Dedifferentiated amniotic fluid mesenchymal stem cell (primary cell): ENCODE measurements at regions not wholly inside any gene's neighbourhood (a gene's known extent, or its start where the extent isn't known, plus 50 kb on each side); places are given as distances from the start of the nearest gene placed in this dataset.
"Not testable (repeated sequence)": the region's sequence is repeated elsewhere in the genome, so short reads cannot be mapped to it uniquely, and the experiment has no call there.

Source experiments
- DNase-seq: peaks from one replicate; pipeline ENCODE4 v3.0.0-alpha.2; 2016; ENCODE audit errors: extremely low spot score

DNA sequence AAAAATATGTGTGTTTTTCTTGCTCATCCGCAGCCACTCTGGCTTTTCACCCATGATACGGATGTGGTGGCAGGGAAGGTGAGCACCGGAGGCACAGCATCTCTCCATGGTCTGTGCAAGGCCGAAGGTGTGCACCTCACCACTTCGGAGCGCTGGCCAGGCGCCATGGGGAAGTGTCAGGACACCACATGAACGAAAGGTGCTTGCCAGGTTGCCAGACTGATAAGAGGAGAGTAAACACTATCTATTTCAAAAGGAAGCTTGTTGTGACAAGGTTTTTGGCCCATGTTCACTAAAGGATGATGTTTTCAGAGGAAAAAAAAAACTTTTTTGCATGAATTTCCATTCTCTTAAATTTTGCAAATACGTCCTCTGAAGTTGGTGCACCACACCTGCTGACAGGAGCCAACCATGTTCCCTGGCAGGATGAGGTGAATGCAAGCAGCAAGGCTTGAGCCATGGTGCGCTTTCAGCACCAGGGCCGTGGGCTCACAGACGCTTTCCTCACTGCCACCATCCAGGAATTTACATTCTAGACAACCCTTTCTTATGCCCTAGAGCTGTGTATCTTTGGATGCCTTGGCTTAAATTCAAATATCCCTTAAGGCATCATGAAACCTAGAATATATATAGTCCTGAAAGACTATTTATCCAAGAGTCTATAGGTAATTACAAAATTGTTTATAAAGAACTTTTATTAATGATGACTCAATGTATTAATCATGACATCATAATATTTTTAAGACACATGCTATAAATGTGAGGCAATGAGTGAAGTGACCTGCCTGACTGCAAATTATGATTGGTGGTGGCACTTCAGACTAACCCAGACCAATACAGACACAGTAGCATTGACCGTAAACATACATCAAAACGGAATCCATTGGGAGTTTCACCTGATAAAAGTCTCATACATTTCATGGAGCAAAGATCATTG lies 234.5 kb downstream of the TFAP2A start:
- DNase-seq, result no peak

DNA sequence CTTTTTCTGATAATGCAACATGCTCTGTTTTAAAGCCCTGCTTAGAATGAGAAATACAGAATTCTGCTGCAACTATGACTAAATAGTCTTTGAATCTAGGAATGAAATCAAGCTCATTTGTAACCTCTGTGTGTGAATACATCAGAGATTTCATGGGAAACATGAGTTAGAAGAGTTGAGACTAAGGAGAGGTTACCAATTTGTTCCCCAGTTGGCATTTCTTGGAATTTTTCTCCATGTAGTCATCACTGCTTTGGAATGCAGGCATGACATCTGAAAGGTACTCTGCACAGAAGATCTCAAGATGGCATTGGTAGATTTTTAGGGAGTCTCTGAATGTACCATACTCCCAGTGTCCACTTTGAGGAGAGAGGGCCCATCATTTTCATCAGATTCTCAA lies 237.2 kb downstream of the TFAP2A start:
- DNase-seq, result no peak

DNA sequence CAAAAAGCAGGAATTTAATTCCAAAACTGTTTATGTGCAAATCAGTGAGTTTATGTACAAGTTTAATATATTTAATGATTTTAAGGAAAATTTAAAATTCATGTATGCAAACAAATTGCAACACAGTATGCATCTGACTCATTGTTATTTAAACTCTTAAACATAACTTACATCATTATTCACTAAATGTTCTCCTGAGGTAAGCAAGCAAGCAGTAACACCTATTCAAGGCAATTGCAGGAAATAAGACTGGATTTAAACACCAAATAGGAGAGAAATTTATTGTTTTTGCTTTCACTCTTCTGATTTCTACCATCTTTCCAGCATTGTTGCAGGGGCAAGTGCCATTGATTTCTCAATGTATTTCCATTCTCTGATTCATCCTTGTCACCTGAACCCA lies 239.5 kb downstream of the TFAP2A start:
- DNase-seq, result peak; percentile 32

DNA sequence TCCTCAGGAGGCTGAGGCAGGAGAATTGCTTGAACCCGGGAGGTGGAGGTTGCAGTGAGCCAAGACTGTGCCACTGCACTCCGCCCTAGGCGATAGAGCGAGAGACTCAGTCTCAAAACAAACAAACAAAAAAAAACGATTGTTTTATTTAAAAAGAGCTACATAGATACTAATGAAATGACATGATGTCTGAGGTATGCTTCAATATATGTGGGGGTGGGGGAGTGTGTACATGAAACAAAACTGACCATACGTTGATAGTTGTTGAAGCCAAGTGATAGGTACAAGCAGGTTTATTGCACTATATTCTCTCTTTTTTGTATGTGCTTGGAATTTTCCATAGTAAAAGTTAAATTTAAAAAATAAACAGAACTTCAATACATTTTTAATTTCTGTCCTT lies 240.1 kb downstream of the TFAP2A start:
- no peak for DNase-seq

DNA sequence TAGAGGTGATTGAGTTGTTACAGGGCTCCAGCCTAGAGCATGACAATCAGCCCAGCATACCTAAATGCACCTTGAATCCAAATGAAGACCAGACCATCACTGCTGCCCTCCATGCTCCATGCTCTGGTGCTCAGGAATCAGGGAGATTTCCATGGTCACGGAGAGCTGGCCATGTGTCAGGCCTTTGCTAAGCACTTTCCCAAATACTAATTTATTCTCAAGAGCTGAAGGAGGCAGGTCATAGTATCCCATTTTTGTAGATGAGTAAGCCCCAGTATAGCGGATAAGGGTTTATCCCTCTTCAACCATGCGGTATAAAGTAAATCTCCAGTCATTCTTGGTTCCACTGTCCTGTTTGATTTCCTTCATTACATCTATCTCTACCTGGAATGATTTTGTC lies 240.8 kb downstream of the TFAP2A start:
- no peak for DNase-seq

DNA sequence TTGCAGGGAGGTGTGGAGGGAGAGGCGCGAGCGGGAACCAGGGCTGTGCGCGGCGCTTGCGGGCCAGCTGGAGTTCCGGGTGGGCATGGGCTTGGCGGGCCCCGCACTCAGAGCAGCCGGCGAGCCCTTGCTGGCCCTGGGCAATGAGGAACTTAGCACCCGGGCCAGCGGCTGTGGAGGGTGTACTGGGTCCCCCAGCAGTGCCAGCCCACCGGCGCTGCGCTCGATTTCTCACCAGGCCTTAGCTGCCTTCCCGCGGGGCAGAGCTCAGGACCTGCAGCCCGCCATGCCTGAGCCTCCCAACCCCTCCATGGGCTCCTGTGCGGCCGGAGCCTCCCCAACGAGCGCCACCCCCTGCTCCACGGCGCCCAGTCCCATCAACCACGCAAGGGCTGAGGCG lies 243.2 kb downstream of the TFAP2A start:
- not testable (repeated sequence) for DNase-seq

DNA sequence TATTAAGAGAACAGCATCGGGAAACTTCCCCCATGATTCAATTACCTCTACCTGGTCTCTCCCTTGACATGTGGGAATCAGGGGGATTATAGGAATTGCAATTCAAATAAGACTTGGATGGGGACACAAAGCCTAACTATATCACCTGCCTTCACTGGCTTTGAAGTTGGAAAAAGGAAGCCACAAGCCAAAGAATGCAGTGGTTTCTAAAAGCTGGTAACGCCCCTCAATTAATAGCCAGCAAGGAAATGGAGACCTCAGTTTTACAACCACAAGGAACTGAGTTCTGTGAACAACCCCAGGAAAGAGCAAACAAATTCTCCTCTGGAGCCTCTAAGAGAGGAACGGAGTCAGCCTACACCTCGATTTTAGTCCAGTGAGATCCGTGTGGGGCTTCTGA lies 244.1 kb downstream of the TFAP2A start:
- no peak for DNase-seq

DNA sequence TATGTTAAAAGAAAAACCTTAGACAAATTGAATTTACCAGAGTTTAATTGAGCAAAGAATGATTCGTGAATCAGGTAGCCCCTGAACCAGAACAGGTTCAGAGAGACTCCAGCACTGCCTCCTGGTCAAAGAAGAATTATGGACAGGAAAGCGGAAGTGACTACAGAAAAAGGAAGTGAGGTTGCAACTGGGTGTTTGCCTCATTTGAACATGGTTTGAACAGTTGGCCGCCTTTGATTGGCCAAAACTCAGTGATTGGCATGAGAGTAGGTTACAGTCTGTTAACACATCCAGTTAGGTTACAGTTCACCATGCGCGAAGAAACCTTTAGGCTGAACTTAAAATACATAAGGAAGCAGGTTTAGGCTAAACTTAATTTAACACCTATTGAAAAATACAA lies 248.8 kb downstream of the TFAP2A start:
- DNase-seq, result no peak

DNA sequence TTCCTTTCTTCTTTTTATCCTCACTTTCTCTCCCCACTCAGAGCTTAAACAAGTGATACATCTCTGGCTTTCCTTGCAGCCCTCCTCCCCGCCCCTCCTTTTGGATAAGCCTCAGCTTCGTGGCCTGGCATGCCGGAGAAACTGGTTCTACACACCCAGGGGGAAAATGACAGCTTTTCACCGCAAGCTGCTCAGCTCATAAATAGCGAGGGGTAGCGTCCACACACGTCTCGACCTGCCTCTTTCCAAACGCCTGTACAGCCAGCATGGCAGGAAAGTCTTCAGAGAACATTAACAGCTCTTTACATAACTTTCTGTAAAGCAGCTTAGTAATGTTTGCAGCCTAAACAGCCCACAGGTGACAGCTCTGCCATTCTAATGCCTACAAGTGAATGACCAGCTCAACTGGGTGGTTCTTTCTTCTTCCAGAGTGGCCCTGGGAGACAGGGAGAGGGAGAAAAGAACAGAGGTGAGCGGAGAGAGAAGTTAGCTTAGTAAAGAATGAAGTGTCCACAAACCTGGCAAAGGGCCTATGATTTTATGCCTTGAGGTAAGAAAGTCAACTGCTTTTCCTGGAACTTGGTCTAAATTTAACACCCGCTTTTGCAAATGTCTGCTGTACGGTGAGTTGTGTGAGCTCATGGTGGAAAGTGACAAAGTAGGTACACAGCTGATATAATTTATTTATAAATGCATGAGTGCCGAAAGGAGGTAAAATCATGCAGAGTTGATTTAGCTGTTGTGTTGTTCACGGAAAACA lies 251.5 kb downstream of the TFAP2A start:
- no peak for DNase-seq

DNA sequence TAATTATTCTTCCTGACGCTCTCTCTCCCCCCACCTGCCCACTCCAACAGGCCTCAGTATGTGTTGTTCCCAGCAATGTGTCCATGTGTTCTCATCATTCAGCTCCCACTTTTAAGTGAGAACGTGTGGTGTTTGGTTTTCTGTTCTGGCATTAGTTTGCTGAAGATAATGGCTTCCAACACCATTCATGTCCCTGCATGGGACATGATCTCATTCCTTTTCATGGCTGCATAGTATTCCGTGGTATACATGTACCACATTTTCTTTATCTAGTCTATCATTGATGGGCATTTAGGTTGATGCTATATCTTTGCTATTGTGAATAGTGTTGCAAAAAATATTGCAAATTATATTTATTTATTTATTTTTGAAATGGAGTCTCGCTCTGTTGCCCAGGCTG lies 258.0 kb downstream of the TFAP2A start:
- DNase-seq, result no peak

DNA sequence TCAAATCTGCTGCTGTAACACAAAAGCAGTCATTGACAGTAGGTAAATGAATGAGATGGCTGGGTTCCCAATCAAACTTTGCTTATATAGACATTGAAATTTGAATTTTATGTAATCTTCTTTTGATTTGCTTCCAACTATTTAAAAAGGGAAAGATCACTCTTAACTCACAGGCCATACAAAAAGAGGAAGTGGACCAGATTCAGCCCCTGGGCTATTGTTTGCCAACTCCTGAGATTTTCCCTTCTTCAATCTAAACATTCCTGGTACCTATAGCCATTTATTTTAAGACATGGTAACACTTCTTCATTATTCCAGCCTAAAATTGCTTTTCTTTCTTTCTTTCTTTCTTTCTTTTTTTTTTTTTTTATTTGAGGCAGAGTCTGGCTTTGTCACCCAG lies 260.6 kb downstream of the TFAP2A start:
- no peak for DNase-seq

DNA sequence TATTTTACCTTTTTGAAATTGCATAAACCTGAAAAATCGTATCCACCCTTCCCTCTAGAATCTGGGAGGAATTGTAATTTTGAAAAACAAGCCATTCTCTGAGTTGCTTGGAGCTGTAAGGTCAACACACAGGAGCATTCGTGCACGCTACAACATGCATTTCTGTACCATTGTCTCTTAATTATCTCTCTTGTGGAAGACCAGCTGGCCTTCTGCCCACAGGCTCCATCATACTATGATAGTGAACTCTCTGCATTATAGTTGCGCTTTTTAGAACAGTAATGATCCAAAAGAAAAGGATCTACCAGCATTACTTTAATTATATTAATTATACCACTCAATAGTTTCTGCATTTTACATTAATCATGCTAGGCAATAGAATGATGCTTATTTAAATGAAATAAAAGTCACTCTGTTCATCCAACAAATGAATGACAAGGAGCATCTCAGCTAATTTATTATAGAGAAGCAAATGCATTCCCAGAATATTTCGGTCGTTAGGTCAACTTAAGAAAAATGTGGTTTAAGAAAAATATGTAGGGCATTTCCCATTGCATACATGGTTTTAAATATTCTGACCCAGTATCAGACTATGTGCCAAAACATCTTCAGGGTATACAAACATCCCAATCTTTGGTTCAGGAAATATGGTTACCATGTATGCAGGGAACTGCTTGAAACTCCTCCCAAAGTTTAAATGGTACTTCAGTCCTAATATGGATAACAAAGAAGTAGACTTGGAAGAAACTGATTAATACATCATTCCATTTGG lies 263.5 kb downstream of the TFAP2A start:
- DNase-seq, result peak; percentile 85

DNA sequence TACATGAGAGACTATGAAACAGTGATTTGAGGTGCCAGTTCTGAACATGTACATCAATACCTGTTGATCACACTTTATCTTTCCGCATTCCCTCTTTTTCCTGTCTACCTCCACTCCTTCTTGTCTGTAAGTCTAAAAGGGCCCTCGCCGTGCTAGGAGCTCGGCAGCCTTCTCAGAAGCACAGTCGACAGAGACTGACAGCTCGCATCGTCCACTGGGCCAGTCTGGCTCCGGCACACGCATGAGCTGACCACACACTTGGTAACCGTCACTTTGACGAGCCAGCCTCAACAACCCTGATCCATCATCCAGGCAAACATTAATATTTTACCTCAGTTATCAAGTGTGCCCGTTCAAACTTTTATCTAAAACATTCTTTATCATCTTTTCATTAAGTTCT lies 265.3 kb downstream of the TFAP2A start:
- no peak for DNase-seq

DNA sequence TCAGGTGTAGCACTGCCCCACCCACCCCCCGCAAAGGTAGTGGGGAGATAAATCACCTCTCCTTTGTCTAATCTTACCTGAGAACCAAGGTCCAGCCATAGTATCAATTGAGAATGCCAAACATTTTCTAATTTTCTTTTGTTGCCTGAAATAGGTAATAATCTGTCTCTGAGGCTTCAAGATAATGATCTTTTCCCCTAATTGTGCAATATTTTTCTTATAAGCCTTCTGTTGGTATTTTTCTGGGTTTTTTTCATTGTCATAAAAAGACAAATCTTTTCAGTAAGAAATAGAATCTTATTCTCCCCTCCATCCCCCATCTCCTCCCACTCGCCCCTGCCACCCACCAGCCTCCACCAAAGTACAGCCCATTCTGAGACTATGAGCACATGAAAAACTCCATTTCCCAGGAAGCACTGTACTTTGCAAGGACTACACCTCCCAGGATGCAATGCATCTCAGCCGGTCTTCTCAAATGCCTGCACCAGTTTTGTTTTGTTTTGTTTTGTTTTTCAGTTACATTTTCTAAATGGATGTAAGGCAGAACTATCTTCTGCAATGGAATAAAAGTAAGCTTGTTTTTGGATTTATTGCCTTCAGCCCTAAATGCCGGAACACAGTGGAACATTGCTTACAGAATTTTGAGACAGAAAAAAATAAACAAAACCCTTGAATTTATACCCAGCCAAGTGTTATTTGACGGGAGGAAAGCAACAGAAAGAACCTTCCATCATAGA lies 268.0 kb downstream of the TFAP2A start:
- DNase-seq, result peak; percentile 70

DNA sequence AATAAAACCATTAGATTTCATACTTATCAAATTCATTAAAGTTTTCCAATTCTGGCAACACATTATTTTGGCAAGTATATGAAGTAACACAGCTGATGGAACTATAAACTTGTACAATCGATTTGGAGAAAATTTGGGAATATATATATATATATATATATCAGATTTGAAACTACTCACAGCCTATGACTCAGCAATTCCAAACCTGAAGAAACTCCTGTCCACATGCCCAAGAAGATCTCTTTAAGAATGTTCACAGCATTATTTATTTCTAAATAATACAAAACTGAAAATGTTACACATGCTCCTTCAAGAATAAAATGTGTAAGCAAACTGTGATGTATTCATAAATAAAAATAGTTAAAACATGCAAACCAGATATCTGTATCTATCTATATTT lies 270.1 kb downstream of the TFAP2A start:
- peak; percentile 36 for DNase-seq

DNA sequence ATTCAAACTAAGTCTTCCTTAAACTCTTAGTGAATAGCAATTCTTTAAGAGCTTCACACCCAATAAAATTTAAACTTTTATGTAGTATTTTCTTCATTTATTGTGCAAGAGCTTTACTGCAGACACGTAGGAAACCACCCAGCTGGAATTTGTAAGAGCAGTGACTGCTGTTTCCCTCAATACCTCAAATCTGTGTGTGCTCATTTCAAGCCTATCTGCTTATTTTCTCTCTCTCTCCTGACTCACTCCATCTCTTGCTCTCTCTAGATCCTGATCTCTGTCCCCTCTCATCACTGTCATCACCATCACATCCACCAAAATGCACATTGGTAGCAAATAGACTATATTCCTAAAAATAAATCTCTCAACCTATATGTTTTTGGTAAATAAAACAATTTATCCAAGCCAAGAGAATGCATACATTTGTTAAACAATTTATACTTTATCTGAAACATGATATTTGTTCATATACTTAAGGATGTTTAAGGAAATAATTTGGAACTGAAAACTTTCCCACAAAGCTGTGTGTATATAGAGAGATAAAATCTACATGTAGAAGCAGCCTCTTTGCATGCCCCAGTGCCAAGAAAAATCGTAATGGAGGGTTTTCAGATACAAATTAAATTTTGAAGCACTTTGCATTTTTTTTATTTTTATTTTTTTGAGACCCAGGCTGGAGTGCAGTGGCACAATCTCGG lies 273.0 kb downstream of the TFAP2A start:
- DNase-seq, result peak; percentile 34

DNA sequence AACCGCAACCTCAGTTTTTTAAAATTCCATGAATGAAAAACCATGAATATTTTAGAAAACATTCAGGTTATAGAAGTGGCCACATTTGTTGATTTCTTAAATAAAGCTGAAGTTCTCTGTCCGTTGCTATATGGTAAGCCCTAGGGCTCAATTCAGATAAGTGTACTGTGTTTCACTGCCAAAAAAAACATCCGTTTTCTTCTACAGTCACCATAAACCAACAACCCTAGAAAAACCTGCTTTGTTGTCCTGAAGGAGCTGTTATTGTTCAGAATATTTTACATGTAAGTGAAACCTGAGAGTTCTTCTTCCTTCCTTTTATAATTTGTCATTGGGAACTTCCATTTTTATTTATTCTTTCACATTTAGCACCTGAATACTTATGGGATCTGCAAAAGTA lies 274.1 kb downstream of the TFAP2A start:
- DNase-seq, result peak; percentile 22

DNA sequence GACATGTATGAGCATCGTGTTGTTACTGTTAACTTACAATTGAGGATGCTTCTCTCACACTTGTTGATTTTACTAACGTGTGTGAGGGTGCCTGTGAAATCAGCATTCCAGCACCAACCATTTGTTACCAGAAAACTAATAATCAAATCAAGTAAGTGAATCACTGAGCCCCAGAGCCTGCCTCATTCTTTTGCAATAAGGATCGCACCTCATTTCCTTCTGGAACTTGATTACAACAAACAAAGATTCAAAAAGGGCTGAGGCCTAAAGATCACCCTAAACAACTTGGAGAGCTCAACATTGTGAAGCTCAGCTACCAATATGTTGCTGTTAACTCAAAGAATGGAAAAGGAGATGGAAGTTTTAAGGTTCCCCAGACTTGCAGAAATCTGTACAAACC lies 274.7 kb downstream of the TFAP2A start:
- DNase-seq, result no peak

DNA sequence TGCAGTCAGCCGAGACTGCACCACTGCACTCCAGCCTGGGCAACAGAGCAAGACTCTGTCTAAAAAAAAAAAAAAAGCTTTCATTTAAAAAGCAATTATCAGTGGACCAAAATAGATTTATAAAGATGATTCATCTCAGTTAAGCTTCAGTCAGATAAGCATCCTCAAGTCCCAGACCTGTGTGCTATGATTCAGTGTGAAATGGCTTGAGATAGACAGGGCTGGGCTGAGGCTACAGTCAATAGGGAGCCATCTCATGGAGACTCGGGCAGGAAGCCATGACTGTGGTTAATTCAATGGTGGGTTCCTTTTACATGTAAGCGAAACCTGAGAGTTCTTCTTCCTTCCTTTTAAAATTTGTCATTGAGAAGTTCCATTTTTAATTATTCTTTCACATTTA lies 276.0 kb downstream of the TFAP2A start:
- no peak for DNase-seq

DNA sequence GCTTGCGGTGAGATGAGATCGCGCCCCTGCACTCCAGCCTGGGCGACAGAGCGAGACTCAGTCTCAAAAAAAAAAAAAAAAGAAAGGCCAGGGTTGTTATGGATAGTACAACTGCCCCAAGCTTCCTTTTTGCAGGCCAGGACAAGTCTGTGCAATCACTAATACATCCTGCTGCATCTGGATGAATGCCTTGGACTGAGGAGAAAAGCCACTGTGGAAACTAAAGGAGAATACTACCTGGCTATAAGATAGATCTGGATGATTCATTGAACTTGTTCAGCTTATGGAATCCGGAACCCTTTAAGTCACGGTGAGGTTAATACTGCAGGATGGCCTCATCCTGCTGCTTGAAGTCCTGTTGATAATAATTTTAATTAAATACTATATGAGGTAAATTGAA lies 278.2 kb downstream of the TFAP2A start:
- no peak for DNase-seq

DNA sequence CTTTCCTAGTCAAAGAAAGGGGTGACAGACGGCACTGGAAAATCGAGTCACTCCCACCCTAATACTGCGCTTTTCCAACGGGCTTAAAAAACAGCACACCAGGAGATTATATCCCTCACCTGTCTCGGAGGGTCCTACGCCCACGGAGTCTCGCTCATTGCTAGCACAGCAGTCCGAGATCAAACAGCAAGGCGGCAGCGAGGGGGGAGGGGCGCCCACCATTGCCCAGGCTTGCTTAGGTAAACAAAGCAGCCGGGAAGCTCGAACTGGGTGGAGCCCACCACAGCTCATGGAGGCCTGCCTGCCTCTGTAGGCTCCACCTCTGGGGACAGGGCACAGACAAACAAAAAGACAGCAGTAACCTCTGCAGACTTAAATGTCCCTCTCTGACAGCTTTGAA lies 280.7 kb downstream of the TFAP2A start:
- DNase-seq, result not testable (repeated sequence)
